GM12891 (cell line): ENCODE measurements at regions not wholly inside any gene's neighbourhood (a gene's known extent, or its start where the extent isn't known, plus 50 kb on each side); places are given as distances from the start of the nearest gene placed in this dataset.

Experiments used
- DNase-seq: peaks from one replicate; pipeline ENCODE4 v3.0.0; 2011; ENCODE audit warnings: low spot score; ENCODE audit not compliant: insufficient read length
- FAIRE-seq: peaks from 2 replicates; lab custom pipeline; 2011; peaks lifted over from hg19 to GRCh38; lab: Jason Lieb, UNC
- PAX5 ChIP-seq: IDR thresholded peaks from 2 replicates; pipeline ENCODE4 v1.6.1; 2011; ENCODE audit warnings: low read length, moderate library complexity, mild to moderate bottlenecking; ENCODE audit not compliant: insufficient read depth, severe bottlenecking
- POLR2A ChIP-seq: IDR thresholded peaks from 2 replicates; pipeline ENCODE4 v1.6.1; 2011; ENCODE audit warnings: low read depth, low read length, control low read depth
- POLR2AphosphoS5 ChIP-seq: IDR thresholded peaks from 2 replicates; pipeline ENCODE4 v1.6.1; 2011; ENCODE audit warnings: low read depth, low read length, control low read depth
- POU2F2 ChIP-seq: IDR thresholded peaks from 2 replicates; pipeline ENCODE4 v1.6.1; 2011; ENCODE audit warnings: low read depth, mild to moderate bottlenecking, control low read depth, low read length, moderate library complexity
- SPI1 ChIP-seq: IDR thresholded peaks from 2 replicates; pipeline ENCODE4 v1.6.1; 2011; ENCODE audit warnings: low read depth, low read length, control low read depth
- TAF1 ChIP-seq: IDR thresholded peaks from 2 replicates; pipeline ENCODE4 v1.6.1; 2011; ENCODE audit warnings: low read depth, low read length, control low read depth

DNA sequence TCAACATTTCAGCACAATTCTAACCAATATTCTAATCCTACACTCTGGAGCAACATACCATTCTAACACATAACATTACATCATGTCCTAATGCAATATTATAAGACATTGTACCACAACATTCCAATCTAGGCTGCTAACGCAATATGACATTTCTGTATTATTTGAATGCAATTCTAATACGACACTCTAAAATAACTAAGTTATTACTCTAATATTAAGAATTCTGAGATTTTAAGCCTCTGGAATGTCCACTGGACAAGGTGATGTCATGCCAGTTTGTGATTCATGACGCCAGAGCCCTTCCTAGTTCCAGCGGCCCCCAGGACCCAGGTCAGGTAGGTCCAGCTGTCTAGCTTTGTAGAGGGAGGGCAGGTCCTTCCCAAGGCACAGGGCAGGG, 69.7 kb upstream of the SIRPA start:
- DNase-seq (no peak), FAIRE-seq (no peak)
- no peak for TF ChIP-seq SPI1
- TF ChIP-seq PAX5 = no peak
- no peak for TF ChIP-seq POU2F2
- TF ChIP-seq POLR2A = no peak
- no peak for TF ChIP-seq TAF1
- TF ChIP-seq POLR2AphosphoS5 = no peak

DNA sequence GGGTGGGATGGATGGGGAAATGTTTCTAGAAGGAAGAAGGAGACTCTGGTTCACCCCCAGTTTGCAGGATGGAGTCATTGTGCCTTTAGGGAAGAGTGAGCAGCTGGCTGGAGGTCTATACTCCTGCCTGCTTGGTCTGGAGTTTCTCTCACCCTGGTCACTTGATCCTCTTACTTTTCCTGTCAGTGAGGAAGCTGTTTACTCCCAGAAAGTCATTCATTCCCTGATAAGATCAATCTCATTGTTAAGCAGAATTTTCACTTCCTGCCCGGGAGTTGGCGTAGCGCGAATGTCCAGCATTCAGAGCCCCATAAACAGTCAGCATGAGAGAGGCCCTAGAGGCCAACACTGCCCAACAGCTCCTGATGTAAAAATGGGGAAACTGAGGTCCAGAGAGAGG, 70.4 kb upstream of the SIRPA start:
- TF ChIP-seq PAX5 (no peak), SPI1 (no peak), TAF1 (no peak), POLR2A (no peak), POU2F2 (no peak), POLR2AphosphoS5 (no peak)
- DNase-seq = no peak
- FAIRE-seq = no peak

- TF ChIP-seq SPI1 (no peak), POU2F2 (no peak), POLR2A (no peak), PAX5 (no peak), POLR2AphosphoS5 (no peak), TAF1 (no peak)
- FAIRE-seq (no peak), DNase-seq (no peak)
Measured at GRCh38 chr20:1824181-1824580, 71.0 kb upstream of the SIRPA start.

GRCh38 chr20:1823450-1823844, 71.8 kb upstream of the SIRPA start:
- no peak for TF ChIP-seq POLR2AphosphoS5
- no peak for TF ChIP-seq POLR2A
- DNase-seq (no peak), FAIRE-seq (no peak)

DNA sequence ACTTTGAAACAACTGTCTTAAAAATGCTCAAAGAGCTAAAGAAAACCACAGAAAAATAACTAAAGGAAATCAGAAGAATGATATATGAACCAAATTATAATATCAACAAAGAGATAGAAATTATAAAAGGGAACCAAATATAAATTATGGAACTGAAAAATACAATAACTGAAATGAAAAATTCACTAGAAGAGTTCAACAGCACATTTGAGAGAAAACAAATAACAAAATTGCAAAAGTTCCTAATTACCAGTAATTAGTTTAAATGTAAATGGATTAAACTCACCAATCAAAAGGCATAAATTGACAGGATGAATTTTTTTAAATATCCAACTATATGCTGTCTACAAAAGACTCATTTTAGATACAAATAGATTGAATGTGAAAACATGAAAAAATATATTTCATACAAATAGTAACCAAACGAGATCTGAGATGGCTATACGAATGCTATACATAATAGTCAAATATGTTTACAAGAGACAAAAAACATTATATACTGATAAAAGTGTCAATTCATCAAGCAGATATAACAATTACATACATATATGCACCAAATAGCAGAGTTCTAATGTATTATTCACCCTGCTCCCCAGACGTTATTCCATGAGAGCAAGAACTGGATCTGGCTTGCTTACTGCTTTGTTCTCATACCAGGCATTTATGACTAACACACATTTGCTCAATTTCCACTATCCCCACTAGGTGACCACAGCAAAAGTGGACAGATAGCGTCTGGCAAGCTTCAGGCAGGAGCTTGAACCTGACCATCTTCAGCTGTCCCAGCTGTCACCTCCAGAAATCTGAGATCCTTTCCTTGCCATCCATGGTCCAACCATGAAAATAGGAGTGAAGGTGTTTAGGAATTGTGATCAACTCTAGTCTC, 72.4 kb upstream of the SIRPA start:
- no peak for TF ChIP-seq SPI1
- TF ChIP-seq PAX5 = no peak
- TF ChIP-seq POLR2A = no peak
- TF ChIP-seq POLR2AphosphoS5 = no peak
- no peak for TF ChIP-seq POU2F2
- TF ChIP-seq TAF1 = no peak
- FAIRE-seq (no peak), DNase-seq (no peak)

- TF ChIP-seq PAX5 = no peak
- TF ChIP-seq POLR2A = no peak
- DNase-seq (no peak), FAIRE-seq (no peak)
Measured at GRCh38 chr20:1820138-1821079, 74.8 kb upstream of the SIRPA start.

DNA sequence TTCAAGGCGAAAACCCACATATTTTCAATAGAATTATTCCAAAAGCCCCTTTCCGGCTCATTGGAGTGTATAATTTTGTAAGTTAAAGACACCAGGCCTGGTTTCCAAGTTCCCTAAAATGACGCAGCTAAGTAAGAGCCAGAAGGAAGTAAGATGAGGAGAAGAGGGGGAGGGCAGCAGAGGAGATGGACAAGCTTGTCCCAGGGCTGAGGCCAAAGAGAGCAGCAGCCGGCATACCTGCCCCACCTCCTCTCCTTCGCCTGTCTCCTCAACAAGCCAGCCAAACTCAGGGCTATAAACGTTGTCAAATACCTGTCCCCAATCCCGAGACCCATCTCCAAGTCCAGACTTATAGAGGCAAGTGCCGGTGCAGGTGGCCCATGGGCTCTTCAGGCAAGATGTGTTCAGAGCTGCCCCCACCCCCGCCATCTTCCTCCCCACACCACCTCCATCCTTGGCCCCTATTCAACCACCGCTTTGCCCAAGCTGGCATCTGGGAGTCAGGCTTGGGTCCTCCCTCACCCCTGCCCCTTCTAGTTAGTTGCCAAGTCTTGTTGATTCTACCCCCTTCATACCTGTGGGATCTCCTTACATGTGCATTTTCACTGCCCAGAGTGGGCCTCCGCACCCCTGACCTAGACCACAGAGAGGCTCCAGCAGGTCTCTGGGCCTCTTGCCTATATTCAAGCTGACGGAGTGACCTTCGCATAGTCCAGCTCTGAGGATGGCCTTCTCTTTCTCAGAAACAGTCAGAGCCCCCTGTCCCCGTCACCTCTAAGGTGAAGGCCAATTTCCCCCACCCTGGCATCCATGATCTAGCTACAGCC, 75.7 kb upstream of the SIRPA start:
- no peak for FAIRE-seq
- TF ChIP-seq POLR2A (no peak), TAF1 (no peak), SPI1 (no peak), POLR2AphosphoS5 (no peak), PAX5 (no peak), POU2F2 (no peak)
- no peak for DNase-seq

DNA sequence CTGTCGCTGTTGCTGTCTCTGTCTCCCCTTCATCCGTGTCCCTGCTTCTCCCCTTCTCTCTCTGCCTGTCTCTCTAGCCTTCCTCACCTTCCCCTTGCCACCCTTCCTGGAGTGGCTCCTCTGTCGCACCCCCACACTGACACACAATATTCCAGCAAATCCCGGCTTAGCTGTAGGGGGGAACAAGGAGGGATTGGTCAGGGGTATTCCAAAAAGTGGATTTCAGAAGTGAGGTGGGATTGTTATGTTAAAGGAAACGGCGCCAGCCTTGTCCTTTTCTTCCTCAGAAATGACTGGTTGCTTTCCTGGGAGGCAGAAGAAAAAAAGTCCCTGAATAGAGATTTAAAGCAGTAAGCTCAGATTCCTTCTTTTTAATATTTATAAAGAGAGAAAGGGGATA, 76.3 kb upstream of the SIRPA start:
- FAIRE-seq (no peak), DNase-seq (no peak)
- TF ChIP-seq PAX5 (no peak), POU2F2 (no peak), SPI1 (no peak), POLR2A (no peak)
